Stimulated activated CD8-positive, alpha-beta memory T cell treated with anti-CD3 and anti-CD28 coated beads, Interleukin-12 subunit alpha, Interleukin-12 subunit beta, amount 100 ng/mL, for 24 hours (primary cell): ENCODE measurements at regions not wholly inside any gene's neighbourhood (a gene's known extent, or its start where the extent isn't known, plus 50 kb on each side); places are given as distances from the start of the nearest gene placed in this dataset.

ENCODE experiments used
- DNase-seq: peaks from one replicate; pipeline ENCODE4 v3.0.0-alpha.2; 2020; ENCODE audit errors: extremely low read depth

- no peak for DNase-seq
Measured at GRCh38 chr2:64317707-64318475, 136.1 kb upstream of the LGALSL start.

DNA sequence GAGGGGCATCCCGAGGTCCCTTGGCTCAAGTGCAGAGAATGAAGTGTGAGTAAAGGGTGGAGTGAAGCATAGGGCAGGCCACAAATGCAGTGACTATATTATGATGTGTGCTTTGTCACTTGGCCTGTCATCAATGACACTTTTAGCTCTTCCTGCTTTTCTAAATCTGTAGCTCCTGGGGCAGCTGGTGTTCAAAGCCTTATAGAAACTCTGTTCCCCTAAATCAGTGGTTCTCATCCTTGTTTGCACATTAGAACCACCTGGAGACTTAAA lies 135.6 kb upstream of the LGALSL start:
- no peak for DNase-seq

GRCh38 chr2:64319896-64320295 lies 134.1 kb upstream of the LGALSL start:
- no peak for DNase-seq

DNA sequence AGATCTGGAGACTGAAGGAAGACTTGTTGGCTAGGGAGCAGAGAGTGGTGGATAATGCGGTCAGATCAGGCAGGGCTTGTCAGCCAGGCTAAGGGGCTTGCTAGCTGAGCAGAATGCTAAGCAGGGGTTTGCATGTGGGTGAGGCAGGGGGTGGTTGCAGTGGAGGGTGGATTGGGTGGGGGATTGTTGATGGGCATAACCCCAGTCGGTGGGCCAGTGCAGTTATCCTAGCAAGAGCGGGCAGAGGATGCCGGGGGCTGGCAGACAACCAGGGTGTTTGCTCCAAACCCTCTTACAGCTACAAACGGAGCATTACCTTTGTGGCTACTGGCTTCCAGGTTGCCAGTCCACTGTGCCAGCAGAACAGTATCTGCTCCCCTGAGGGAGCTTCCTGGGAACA lies 131.5 kb upstream of the LGALSL start:
- no peak for DNase-seq

- no peak for DNase-seq
Measured at GRCh38 chr2:64323197-64323596, 130.8 kb upstream of the LGALSL start.

DNA sequence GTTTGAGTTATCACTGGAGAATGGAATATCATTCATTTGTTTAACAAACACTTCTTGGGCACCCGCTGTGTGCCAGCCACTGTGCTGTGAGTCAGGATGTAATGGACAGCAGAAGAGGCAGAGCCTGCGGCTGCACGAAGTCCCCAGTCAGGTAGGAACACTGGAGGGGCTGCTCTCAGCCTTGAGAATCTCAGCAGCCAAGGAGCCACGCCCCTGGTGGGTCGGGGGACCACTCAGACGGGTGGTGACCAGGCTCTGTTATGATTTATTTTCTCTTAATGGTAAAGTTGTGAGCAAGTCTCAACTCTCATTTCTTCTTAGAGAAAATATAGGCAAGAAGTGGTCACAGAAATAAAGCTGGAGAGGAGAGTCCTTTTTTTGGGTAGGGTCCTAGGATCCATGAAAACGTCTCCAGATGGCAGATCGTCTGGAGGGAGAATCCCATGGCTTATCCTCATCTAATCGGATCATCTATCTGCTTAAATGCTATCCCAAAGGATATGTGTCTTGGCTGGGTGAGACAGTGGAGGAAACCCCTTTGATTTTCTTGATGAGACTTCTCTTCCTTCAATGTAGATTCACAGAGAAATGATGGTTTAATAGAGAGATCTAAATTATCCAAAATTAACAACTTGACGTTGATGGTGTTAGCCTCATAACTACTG lies 129.1 kb upstream of the LGALSL start:
- DNase-seq, result no peak

DNA sequence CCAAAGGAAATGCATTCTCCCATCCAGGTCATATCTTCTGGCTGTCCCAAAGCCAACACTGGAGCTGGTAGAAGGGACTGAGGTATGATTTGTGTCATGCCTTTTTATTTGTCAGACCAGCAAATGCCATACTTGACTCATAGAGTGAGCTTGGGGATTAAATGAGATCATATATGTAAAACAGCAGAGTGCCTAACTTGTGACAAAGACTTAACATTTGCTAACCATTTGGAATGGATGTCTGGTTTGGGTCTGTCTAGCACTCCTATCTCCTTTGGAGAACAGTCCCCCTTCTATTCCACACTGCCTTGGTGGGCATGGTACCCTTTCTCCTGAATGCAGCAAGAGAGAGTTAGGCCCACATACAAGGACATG lies 128.5 kb upstream of the LGALSL start:
- no peak for DNase-seq

- no peak for DNase-seq
Measured at GRCh38 chr2:64325852-64326577, 127.9 kb upstream of the LGALSL start.

GRCh38 chr2:64326578-64327050 lies 127.3 kb upstream of the LGALSL start:
- no peak for DNase-seq

DNA sequence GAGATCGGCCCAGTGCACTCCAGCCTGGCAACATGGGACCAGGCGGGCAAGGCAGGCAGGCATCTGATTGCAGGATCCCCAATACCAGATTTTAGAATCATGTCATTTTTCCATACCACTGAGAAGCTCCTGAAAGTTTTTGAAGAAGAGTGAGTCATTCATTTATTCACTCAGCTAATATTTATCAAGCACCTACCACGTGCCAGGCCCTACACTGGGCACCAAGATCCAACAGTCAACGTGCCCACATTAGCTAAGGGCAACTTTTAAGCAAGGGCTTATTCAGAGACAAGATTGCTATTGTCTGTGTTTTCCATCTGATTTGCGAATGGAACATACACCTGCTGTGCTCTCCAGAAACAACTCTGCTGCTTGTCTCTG lies 126.8 kb upstream of the LGALSL start:
- DNase-seq, result no peak

DNA sequence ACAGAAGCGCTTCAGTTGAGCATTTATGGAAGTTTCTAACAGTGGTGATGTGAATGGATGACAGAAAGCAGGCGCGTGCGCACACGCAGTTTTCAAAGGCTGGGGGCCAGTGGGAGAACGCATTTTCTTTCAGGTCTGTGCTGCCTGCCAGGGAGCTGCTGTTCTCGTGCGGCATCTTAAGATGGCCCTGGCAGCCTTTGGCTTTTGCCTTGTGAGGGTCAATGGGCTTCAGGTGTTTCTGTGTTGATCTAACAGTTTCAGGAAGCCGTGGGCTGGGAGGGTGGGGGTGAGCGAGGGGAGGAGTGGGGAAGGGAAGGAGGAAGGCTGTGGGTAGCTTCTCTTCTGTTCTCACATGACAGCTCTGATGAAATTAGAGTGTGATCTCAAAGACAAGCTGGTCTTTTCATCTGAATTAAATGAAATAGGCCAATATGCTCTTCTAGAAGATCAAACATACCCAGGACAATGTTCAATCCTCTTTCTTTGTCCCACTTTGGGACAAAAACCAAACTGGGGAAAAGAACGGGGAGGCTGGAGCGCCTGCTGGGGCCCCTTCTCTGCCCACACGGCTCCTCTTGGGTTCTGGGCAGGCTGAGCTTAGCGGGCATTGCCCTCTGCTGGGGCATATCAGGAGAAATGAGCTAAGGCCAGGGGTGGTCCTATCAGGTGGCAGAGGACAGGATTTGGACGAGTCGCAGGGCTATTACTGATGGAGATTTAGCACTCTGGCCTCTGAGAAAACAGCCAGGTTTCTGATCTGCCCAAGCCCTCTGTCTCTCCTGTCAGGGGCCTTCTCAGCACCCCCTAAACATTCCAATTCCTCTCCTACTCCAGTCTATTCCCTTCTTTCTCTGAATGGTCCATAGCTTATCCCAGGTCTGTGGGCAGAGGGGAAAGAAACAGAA lies 126.2 kb upstream of the LGALSL start:
- DNase-seq, result no peak

DNA sequence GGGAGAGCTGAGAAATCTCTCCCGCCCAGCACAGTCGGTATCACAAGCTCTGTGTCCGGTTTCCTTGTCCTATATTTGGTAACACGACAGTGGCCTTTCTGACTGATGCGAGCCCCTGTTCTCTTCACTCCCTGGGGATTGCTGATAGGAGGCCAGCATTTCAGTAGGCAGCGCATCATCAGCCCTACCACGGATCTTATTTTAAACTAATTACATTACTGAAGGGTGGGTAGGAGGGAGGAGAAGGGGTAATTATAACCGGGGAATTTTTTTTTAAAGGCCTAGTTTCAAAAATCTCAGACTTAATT lies 125.6 kb upstream of the LGALSL start:
- DNase-seq, result no peak

- DNase-seq, result no peak
Measured at GRCh38 chr2:64328756-64329155, 125.2 kb upstream of the LGALSL start.

DNA sequence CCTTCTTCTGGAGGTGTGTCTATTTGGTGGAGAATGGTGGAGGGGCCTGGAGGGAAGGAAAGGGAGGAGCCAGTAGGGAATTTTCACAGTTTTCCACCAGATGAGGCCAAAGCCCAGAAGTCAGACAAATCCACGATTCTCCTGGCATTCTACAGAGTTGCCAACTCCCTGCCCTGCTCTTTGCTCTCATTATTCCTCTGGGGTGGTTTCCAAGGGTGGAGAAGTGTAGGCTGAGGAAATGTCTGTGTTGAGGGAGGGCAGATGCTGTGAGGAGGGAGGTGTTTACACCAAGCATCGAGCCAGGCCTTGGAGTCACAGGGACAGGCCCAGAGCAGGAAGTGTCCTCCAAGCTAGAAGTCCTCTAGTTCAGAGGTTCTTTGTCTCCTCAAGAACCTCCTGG lies 124.1 kb upstream of the LGALSL start:
- no peak for DNase-seq

DNA sequence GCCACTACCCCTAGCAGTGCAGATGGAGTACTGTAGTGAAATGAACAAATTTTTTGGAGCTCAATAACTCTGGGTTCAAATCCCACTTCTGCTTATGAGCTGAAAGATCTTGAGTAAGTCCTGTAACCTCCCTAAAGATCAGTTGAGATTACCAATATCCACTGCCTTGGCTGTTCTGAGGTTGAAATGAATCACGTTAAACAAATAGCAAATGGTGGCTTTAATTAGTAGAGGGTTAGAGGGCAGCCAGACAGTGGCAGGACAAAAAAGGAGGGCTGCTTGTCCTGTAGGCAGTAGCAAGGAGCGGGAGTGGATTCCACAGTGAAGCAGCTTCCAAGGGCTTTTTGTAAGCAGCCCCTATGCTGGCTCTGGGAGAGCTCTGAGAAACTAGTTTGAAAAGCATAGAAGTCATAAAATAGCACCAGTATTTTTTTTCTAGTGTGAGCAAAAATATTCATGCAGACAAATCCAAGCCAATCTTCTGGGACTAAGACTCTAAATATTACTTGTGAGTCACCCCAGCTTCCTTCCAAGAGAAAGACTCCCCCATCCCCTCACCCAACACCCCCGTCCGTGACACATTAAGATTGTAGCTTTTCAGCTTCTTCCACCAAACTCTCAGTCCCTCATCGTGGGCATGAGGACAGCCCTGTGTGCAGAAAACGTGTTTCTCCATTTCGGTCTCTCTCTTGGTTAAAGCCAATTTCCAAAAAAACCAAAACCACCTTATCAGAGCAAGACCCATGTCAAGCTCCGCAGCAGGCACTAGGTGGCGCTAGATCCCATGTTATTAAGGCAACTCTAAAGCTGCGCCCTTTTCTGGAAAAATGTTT lies 123.5 kb upstream of the LGALSL start:
- DNase-seq, result no peak

DNA sequence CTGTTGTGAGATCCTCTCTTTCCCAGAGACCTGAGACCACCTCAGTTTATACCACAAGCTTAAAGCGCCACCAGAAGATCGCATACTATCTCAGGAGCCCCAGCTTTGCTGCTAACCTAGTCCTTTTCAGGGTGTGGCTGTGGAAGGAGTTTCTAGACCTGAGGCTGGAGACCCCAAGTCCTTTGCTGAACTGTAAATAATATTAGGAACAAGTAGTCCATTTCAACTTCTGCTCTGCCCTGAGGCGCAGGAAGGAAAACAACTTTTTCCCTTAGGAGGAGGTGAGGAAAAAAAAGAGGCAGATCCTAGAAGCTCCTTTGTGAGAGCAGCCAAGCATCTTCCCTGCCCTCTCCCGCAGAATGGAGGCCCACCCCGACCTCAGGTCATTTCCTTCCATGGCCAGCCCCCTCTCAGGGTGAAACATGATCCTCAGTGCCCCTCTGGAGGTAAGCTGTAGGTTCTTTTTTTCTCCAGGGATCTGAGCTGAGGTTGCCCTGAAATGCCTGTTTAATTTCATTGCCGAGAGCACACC lies 122.8 kb upstream of the LGALSL start:
- no peak for DNase-seq

DNA sequence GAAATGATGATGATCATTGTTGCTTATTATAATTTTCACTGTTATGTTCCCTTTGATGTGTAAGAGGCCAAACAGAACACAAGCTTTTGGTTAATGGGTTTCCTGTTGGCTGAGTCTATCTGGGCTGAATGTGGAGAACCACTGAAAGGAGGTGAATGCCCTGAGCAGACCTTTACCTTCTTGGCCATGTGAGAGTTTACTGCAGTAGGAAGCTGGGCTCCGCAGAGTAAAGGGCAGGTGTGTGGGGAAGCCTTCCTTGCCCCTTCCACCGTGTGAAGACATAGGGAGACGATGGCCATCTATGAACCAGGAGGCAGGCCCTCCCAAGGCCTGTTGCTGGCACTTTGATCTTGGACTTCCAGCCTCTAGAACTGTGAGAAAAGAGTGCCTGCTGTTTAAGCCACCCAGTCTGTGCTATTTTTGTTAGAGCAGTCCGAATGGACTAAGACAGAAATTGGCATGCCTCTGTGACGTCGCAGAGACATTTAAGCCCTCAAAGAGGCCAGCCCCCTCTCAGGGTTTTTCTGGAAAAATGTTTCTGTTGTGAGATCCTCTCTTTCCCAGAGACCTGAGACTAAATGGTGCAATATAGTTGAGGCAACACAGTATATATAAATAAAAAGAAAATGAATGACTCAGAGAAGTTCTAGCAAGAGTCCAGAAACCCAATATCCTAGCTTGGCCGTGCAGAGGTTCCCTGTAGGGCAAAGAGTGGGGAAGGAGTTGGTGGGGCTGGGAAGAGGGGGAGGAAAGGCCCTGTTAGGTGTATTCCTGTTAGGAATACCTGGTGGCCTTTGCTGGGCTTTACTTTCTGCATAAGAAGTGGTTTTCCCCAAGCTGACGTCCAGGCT lies 121.9 kb upstream of the LGALSL start:
- no peak for DNase-seq

- DNase-seq, result no peak
Measured at GRCh38 chr2:64336171-64336570, 117.8 kb upstream of the LGALSL start.

DNA sequence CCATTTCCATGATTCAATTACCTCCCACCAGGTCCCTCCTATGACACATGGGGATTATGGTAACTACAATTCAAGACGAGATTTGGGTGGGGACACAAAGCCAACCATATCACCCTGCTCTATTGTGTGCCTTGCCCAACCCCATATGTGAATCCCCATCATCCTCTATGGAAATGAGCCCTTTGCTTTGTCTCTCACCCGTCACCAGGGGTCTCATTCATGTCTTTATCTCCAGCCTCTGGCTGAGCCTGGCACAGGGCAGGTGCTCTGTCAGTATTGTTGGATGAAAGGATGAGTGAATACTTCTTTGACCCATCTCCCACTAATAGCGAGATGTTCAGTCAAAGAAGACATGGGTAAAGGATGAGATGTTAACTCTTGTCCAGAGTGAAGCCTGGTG lies 116.6 kb upstream of the LGALSL start:
- no peak for DNase-seq

DNA sequence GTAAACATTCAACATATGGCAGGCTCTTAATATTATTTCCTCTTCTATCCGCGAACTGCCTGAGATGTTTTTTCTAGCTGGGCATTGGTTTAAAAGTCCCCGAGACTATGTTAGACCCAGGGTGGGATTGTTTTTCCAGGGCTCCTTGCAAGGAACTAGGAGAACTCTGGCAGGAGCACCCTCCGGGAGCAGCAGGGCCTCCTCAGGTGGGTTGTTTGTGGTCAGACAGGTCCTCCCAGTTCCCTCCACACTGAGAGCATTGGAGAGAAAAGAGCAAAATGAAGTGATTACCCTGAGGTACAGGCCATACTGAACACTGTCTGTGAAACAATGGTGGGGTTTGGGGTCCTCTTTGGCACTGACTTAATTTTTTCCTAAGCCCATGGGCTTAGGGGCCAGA lies 115.9 kb upstream of the LGALSL start:
- no peak for DNase-seq
